SW 1271 (cell line): ENCODE measurements at regions not wholly inside any gene's neighbourhood (a gene's known extent, or its start where the extent isn't known, plus 50 kb on each side); places are given as distances from the start of the nearest gene placed in this dataset.

Experiments used
- DNase-seq, 2 experiments: peaks; one replicate each; lab custom pipeline; 2025; lab: John Stamatoyannopoulos, UW

- no peak for DNase-seq
Observed at GRCh38 chr4:38562751-38563198, 101.2 kb upstream of the KLF3 start.

GRCh38 chr4:38563707-38564495 lies 100.1 kb upstream of the KLF3 start:
- DNase-seq, result no peak

DNA sequence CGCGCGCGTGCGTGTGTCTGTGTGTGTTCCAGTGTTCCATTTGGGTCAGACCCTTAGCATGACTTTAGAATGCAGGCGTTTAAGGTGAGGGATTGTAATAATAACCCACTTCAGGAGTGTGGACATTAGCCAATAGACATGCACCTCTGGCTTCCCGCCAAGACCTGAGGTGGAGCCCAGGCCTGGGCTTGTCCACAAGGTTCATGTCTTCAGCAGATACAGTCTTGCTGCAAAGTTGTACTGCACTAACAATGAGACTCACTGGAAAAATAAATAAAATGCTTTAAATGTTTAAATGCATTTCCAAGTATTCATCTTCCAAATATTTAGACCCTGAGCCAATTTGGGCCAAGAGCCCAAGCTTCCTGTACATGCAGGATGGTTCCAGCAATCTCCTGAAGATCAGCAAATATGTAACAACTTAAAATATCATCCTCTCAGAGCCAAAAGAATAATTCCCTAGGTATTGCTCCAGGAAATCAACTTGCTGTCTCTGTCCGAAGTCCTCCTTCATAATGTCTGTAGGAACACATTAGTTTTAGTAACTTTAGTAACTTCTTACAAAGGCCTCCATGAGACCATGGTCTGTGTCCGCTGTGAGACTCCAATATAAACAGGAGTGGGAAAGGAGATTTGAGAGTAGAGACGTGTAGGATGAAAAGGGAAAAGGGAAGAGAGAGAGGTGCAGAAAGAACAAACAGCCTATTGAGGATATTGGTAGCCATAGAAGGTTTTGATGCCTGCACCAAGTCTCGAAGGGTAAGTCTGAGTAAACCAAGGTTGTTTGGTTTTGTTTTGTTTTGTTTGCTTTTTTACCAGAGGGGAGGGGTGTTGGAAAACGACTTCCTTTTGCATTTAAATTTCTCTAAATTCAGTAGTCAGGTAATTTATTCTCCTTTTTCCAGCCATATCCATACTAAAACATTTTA lies 98.5 kb upstream of the KLF3 start:
- DNase-seq, result no peak

GRCh38 chr4:38566806-38567398 lies 97.1 kb upstream of the KLF3 start:
- DNase-seq, result no peak

DNA sequence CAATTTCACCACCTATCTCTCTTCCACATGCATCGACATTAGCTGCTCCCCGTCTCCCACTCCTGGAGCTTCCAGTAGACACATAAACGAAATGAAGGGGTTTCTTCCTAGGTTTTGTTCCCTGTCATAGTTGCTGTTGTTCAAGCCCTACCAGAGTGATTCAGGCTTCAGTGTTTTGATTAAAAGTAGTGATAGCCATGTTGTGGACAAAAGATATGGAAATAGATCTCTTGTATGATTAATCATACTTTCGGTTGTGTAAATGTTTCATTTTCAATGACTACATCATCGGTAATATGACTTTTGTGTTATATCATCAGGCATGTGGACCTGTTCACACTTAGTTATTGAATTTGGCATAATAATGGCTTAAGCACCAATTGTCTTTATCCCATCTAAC lies 96.5 kb upstream of the KLF3 start:
- no peak for DNase-seq

GRCh38 chr4:38568768-38569167 lies 95.2 kb upstream of the KLF3 start:
- DNase-seq, result no peak

DNA sequence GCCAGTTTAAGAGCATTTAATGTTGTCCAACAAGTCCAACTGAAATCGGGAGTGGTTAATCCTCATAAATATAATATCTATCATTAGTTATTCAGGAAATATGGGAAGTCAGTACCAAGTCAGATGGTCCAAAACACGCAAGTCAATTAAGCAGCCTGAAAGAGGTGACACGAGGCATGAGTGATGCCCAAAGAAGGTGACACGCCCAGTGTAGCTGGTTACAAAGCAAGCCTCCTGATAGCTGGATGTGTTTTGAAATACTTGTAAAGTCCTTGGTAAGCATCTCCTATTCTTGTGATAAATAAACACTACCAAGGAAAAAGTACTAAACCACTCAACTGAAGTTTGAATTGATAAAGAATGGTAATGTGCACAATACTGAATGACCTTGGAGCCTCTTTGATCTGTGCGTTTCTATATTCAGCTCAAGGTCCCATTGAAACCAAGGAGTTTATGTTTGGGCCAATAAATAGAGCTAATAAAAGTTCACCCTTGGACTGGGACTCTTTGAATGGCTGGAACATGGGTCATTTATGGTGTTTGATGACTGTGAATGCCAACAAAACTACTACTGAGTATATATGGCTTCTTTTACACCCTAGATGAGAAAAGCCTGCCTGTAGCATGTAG lies 93.2 kb upstream of the KLF3 start:
- no peak for DNase-seq

DNA sequence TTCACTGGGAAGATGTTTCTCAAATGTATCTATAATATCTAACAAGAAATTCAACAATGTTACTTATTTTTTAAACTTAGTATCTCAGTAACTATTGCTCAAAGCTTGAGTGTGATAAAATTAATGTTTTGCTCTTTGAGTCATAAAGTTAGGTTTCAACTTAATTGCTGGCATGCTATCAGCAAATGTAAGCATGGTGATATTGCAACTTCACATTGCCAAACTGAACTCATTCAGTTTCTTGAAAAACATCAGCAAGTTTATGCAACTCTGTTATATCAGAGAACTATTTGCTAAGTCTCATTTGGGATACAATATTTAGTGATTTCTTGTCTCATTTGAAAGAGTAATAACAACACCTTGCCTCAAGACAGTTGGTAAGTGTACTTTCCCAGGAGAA lies 91.2 kb upstream of the KLF3 start:
- DNase-seq, result no peak

DNA sequence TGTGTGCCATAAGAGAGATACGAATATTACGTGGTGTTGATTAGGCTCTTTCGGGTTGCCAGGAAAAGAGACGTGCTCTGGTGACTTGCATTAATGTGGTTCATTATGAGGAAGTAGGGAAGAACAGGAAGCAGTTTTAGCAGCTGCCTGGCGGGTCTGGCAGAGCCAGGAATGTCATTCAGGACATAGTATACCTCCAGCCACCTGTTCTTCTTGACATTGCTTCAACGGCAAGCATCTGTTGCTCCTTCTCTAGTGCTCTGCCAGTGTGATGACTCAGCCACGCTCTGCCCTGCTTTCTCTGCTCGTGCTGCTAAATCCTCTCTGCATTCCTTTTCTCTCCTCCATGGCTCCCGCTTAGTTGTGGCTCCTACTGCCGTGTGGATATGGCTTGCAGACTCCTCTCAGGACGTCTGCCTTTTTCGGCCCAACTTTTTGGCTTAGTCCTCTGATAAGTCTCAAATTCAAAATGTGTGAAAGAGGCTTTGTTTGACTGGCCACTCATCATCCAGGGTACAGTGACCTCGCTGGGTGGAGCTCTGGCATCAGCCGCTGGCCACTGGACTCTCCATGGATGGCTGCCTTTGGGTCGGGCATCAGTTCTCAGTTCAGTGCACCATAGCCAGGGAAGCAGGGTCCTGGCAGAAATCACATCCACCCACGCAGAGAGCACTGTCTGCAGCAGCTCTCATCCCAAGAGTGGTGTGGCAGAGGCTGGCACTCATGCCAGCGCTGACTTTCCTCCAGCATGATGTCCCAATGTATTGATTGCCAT lies 89.3 kb upstream of the KLF3 start:
- DNase-seq, result no peak

DNA sequence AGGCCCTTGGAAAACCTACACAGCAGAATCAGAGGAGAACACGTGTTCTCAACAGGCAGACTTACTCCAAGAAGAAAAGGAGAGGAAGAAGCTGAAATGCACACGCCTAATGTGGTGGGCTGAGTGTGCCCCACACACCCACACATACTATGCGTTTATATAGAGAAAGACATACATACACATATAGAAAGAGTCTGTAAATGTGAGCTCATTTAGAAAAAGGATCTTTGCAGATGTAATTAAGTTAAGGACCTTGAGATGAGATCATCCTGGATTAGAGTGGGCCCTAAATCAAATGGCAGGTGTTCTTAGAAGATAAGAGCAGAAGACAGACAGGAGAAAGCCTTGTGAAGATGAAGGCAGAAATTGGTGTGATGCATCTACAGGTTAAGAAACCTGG lies 87.2 kb upstream of the KLF3 start:
- DNase-seq, result no peak

DNA sequence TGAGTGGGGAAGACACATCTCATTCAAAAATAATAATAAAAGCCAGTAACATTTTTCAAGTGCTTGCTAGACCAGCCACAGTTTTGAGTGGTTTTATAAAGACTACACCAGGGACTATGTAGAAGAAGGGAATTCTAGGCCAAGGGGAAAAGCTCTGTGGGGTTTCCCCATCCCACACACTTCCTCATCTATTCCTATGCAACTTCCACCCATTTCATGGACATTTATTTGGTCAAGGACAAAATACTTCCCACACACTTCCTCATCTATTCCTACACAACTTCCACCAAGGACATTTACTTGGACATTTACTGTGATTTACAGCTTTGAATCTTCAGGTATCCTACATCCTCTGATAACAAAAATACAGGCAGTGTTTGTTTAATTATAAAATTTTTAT lies 86.5 kb upstream of the KLF3 start:
- DNase-seq, result no peak

DNA sequence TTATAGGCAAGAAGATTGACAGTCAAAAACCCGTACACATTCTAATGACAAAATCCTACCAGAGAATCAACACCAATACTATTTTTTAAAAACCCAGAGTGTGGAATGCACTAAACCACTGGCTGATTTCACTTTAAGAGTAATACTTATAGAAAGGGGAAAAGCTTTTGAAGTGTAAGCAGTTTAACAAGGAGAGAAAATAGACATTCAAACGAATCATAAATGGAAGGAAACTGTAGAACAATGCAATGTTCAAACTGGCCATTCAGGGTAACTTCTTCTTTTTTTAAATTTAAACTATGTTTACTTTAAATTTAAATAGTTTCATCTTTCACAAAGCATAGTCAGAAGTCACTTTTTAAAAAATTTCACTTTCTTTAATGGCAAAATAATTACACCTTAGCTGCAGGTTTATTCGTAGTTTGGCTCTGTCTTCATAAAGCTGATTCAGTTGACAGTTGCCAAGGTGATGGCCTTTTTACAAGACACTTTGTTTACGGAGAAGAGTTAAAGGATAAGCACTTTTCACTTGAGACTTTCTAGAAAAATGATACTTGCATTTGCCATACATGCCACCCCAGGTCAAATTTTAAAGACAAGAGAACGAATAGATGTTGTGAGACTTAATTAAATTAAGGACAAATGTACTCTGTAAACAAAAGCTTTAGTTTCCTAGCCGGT lies 82.4 kb upstream of the KLF3 start:
- no peak for DNase-seq

DNA sequence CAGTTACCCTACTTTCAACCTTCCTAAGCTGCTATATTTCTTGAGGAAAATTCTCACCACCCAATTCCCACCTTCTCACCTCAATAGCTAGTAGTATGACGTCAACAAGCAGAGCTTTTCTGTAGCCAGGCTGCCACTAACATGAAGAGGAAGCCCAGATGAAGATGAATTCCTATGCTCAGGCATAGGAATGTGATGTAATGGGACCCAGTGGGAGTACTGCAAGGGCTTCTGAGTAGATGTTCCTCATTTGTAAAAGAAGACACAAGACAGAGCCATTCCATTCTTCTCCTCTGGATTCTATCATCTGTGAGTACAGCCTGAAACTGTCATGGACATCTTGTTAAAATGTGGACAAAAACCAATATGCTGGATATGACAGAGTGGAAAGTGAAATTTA lies 81.6 kb upstream of the KLF3 start:
- no peak for DNase-seq

- no peak for DNase-seq
Observed at GRCh38 chr4:38582889-38583470, 81.0 kb upstream of the KLF3 start.

DNA sequence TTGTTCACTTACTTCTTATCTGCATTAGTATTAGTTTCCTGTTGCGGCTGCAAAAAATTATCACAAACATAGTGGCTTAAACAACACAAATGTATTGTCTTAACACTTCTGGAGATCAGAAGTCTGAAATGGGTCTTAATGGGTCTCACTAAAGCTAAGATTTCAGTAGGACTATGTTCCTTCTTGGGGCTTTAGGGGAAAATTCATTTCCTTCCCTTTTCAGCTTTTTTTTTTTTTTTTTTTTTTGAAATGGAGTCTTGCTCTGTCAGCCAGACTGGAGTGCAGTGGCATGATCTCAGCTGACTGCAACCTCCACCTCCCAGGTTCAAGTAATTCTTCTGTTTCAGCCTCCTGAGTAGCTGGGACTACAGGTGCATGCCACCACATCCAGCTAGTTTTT lies 78.1 kb upstream of the KLF3 start:
- DNase-seq, result no peak

DNA sequence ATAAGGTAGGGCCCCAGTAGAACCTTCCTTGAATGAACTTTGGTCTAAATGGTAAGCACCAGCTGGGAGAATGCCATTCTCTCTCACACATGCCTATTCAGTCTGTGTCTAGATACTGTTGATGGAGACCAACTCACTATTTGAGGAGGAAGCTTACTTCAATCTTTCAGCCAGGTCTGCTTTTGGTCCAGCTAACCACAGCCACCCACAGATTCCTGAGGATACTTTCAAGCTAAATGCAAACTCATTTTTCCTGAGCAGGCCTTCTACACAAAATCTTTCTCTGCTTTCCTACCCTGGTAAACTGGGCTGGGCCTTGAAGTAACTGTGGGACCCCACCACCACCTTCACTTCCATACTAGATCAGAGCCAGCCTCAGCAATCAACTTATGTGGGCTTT lies 76.9 kb upstream of the KLF3 start:
- no peak for DNase-seq

DNA sequence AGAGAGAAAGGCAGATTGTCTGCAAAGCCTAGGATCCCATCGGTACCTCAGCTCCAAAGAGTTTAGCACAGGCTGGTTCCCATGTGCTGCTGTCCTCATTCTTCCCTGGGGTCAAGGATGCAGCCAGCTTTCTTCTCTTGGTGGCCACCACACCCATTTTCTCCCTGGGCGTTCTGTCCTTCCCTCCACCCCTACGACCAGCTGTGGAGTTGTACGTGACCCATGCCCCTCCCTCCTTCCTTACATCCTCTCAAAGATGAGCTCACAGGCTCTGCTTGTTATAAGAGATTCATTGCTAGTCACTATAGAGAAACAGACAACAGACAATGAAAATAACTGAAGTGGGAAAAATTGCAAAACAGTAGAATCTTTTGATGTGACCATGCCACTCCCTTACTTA lies 74.0 kb upstream of the KLF3 start:
- DNase-seq, result no peak

DNA sequence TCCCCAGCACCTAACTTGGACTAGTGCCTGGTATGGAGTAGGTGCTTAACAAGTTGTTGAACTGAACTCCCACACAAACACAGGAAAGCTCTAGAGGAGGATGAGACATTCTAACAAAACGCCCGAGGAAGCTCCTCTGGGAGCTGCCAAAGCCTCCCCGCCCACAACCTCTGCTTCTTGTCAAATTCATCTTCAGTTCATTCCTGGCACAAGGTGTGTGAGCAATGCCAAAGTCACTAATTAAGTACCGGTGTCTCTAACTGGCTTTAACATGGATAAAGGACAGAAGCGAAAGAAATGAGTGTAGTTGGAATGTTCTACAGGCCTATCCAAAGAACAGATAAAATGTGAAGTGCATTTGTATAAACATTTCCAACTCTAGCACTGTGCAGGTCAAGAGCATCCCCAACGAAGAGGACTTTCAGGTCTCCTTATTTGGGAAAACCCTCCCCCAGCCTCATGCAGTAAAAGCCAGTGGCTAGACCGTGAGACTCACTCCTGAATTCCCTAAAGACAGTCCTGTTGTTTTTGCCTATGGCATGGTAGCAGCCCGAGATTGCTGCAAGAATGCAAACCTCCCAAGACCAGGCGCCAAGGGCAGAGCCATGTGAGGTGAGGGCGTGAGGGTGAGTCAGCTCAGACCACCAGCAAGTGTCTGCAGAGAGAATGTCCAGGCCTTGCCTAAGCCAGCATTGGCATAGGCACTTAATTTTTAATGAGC lies 72.2 kb upstream of the KLF3 start:
- no peak for DNase-seq

- no peak for DNase-seq
Observed at GRCh38 chr4:38598489-38598888, 65.5 kb upstream of the KLF3 start.

- DNase-seq, result no peak
Observed at GRCh38 chr4:38600575-38600974, 63.4 kb upstream of the KLF3 start.
